Kidney epithelial cell (primary cell): ENCODE measurements at regions not wholly inside any gene's neighbourhood (a gene's known extent, or its start where the extent isn't known, plus 50 kb on each side); places are given as distances from the start of the nearest gene placed in this dataset.
"Not testable (repeated sequence)": the region's sequence is repeated elsewhere in the genome, so short reads cannot be mapped to it uniquely, and the experiment has no call there.

Experiments used
- DNase-seq: peaks from one replicate; pipeline ENCODE4 v3.0.0-alpha.2; 2010; ENCODE audit warnings: low read depth
- H3K27me3 ChIP-seq: 2 replicates; pipeline ENCODE4 v1.6.0; 2011; ENCODE audit warnings: low read length; ENCODE audit not compliant: control insufficient read depth, insufficient read depth
- H3K36me3 ChIP-seq: 2 replicates; pipeline ENCODE4 v1.5.1; 2011; ENCODE audit warnings: low read length; ENCODE audit not compliant: control insufficient read depth, insufficient read depth
- H3K4me3 ChIP-seq: 2 replicates; pipeline ENCODE4 v1.5.1; 2011; ENCODE audit warnings: low read depth, mild to moderate bottlenecking, control low read depth, low read length
- CTCF ChIP-seq: IDR thresholded peaks from 2 replicates; pipeline ENCODE4 v1.5.1; 2011; ENCODE audit warnings: mild to moderate bottlenecking, moderate library complexity, low read length, control low read depth, inconsistent platforms; ENCODE audit not compliant: insufficient read depth, poor library complexity, severe bottlenecking

GRCh38 chr7:407721-408539, 111.7 kb downstream of the PDGFA start:
- DNase-seq: no peak
- TF ChIP-seq CTCF: no peak
- no peak overlapping the region for H3K4me3 ChIP-seq
- peaks cover 49% of the 10 kb centered on the region for H3K27me3 ChIP-seq
- no peaks in the 10 kb centered on the region for H3K36me3 ChIP-seq

GRCh38 chr7:408751-409311, 110.8 kb downstream of the PDGFA start:
- no peak for DNase-seq
- no peak for TF ChIP-seq CTCF
- no peak overlapping the region for H3K4me3 ChIP-seq
- H3K36me3 ChIP-seq: no peaks in the 10 kb centered on the region
- H3K27me3 ChIP-seq: peaks cover 49% of the 10 kb centered on the region

- no peak for DNase-seq
- Histone ChIP-seq H3K27me3 (peaks cover 49% of the 10 kb centered on the region), H3K36me3 (no peaks in the 10 kb centered on the region), H3K4me3 (no peak overlapping the region)
- no peak for TF ChIP-seq CTCF
Observed at GRCh38 chr7:409339-410281, 110.0 kb downstream of the PDGFA start.

GRCh38 chr7:410395-410910, 109.2 kb downstream of the PDGFA start:
- H3K4me3 ChIP-seq: no peak overlapping the region
- H3K36me3 ChIP-seq: no peaks in the 10 kb centered on the region
- TF ChIP-seq CTCF: no peak
- peaks cover 44% of the 10 kb centered on the region for H3K27me3 ChIP-seq
- DNase-seq: no peak

GRCh38 chr7:411116-411515, 108.5 kb downstream of the PDGFA start:
- DNase-seq: not testable (repeated sequence)
- peaks cover 37% of the 10 kb centered on the region for H3K27me3 ChIP-seq

GRCh38 chr7:411677-412312, 107.9 kb downstream of the PDGFA start:
- Histone ChIP-seq H3K36me3 (no peaks in the 10 kb centered on the region), H3K27me3 (peaks cover 36% of the 10 kb centered on the region)

More at GRCh38 chr7:411116-411515, 108.5 kb downstream of the PDGFA start:
- not testable (repeated sequence) for H3K36me3 ChIP-seq, H3K4me3 ChIP-seq

More at GRCh38 chr7:411677-412312, 107.9 kb downstream of the PDGFA start:
- no peak for DNase-seq
- H3K4me3 ChIP-seq: no peak overlapping the region
- no peak for TF ChIP-seq CTCF
